Gastroesophageal sphincter (tissue), 3 donors: ENCODE measurements at regions not wholly inside any gene's neighbourhood (a gene's known extent, or its start where the extent isn't known, plus 50 kb on each side); places are given as distances from the start of the nearest gene placed in this dataset.

Experiments used
- EP300 ChIP-seq: sonication (generic); formaldehyde crosslinking; IDR thresholded peaks from one replicate; pipeline ENCODE4 v1.6.1; 2017; ENCODE audit warnings: antibody characterized with exemption, mild to moderate bottlenecking
- POLR2A ChIP-seq, 2 donors: fragments of 450-650 bp; IDR thresholded peaks; one replicate each; pipeline ENCODE4 v1.6.1; 2017; ENCODE audit warnings: antibody characterized with exemption in 2 of 2, mild to moderate bottlenecking in 2 of 2, moderate library complexity in 1 of 2
- TF ChIP-seq, protein P1 (sequence below), 4 experiments: fragments of 200-600 bp in 2 of 4; fragments of 450-650 bp in 2 of 4; sonication (generic) in 1 of 4; IDR thresholded peaks; one replicate each; pipeline ENCODE4 v1.5.1; 2017 to 2019; ENCODE audit warnings: antibody characterized with exemption in 4 of 4, mild to moderate bottlenecking in 2 of 4, moderate library complexity in 2 of 4

DNA sequence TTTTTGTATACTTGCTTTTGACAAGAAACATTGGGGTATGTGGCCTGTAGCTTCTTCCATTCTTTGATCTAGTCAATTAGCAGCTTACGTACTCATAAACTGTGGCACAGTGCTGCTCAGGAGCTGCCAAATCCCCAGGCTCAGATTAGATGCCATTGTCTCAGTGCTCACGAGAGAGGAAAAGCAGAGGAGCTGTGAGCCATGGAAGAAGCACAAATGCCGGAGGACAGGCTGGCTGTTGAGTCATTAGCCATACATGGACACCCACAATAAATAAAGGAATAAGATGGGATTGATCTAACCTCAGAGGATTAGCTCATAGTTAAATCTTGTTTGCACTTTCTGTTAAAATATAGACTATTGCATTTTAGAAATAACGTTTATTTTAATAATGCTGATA is 121.7 kb downstream of the POSTN start:
- TF ChIP-seq, protein P1, sequence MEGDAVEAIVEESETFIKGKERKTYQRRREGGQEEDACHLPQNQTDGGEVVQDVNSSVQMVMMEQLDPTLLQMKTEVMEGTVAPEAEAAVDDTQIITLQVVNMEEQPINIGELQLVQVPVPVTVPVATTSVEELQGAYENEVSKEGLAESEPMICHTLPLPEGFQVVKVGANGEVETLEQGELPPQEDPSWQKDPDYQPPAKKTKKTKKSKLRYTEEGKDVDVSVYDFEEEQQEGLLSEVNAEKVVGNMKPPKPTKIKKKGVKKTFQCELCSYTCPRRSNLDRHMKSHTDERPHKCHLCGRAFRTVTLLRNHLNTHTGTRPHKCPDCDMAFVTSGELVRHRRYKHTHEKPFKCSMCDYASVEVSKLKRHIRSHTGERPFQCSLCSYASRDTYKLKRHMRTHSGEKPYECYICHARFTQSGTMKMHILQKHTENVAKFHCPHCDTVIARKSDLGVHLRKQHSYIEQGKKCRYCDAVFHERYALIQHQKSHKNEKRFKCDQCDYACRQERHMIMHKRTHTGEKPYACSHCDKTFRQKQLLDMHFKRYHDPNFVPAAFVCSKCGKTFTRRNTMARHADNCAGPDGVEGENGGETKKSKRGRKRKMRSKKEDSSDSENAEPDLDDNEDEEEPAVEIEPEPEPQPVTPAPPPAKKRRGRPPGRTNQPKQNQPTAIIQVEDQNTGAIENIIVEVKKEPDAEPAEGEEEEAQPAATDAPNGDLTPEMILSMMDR (IDR thresholded peaks at IDR 0.05), result no peak
- TF ChIP-seq POLR2A (IDR thresholded peaks at IDR 0.05) (no peak), EP300 (no peak)
